ENCODE measurements at regions not wholly inside any gene's neighbourhood (a gene's known extent, or its start where the extent isn't known, plus 50 kb on each side); places are given as distances from the start of the nearest gene placed in this dataset.

- no peak for DNase-seq (ENCODE audit: low read depth in 4 of 4, low spot score in 1 of 4)
Measured at GRCh38 chr9:78857373-78858225, 560.7 kb downstream of the PSAT1 start.

- DNase-seq (ENCODE audit: low read depth in 4 of 4, low spot score in 1 of 4): no peak
Measured at GRCh38 chr9:78858266-78858665, 561.3 kb downstream of the PSAT1 start.

GRCh38 chr9:78860801-78861475 lies 564.0 kb downstream of the PSAT1 start:
- no peak for DNase-seq (ENCODE audit: low read depth in 4 of 4, low spot score in 1 of 4)

GRCh38 chr9:78863531-78863930 lies 566.6 kb downstream of the PSAT1 start:
- no peak for DNase-seq (ENCODE audit: low read depth in 4 of 4, low spot score in 1 of 4)

GRCh38 chr9:78865737-78866136 lies 568.8 kb downstream of the PSAT1 start:
- DNase-seq (ENCODE audit: low read depth in 4 of 4, low spot score in 1 of 4): no peak

- no peak for DNase-seq (ENCODE audit: low read depth in 4 of 4, low spot score in 1 of 4)
Measured at GRCh38 chr9:78866207-78867132, 569.5 kb downstream of the PSAT1 start.

GRCh38 chr9:78871086-78871451 lies 574.1 kb downstream of the PSAT1 start:
- no peak for DNase-seq (ENCODE audit: low read depth in 4 of 4, low spot score in 1 of 4)

GRCh38 chr9:78871452-78872331 lies 574.8 kb downstream of the PSAT1 start:
- no peak for DNase-seq (ENCODE audit: low read depth in 4 of 4, low spot score in 1 of 4)

- DNase-seq (ENCODE audit: low read depth in 4 of 4, low spot score in 1 of 4): no peak
Measured at GRCh38 chr9:78874061-78874460, 577.1 kb downstream of the PSAT1 start.

GRCh38 chr9:78879324-78880100 lies 582.6 kb downstream of the PSAT1 start:
- DNase-seq (ENCODE audit: low read depth in 4 of 4, low spot score in 1 of 4): no peak

- no peak for DNase-seq (ENCODE audit: low read depth in 4 of 4, low spot score in 1 of 4)
Measured at GRCh38 chr9:78881295-78881694, 584.4 kb downstream of the PSAT1 start.

- DNase-seq (ENCODE audit: low read depth in 4 of 4, low spot score in 1 of 4): no peak
Measured at GRCh38 chr9:78882481-78882880, 585.6 kb downstream of the PSAT1 start.

- no peak for DNase-seq (ENCODE audit: low read depth in 4 of 4, low spot score in 1 of 4)
Measured at GRCh38 chr9:78884611-78885150, 587.8 kb downstream of the PSAT1 start.

- no peak for DNase-seq (ENCODE audit: low read depth in 4 of 4, low spot score in 1 of 4)
Measured at GRCh38 chr9:78892182-78892581, 595.3 kb downstream of the PSAT1 start.

GRCh38 chr9:78892769-78893168 lies 595.8 kb downstream of the PSAT1 start:
- DNase-seq (ENCODE audit: low read depth in 4 of 4, low spot score in 1 of 4): no peak

GRCh38 chr9:78893774-78894401 lies 597.0 kb downstream of the PSAT1 start:
- DNase-seq (ENCODE audit: low read depth in 4 of 4, low spot score in 1 of 4): no peak

- no peak for DNase-seq (ENCODE audit: low read depth in 4 of 4, low spot score in 1 of 4)
Measured at GRCh38 chr9:78896479-78896878, 599.6 kb downstream of the PSAT1 start.

GRCh38 chr9:78898234-78898633 lies 601.3 kb downstream of the PSAT1 start:
- no peak for DNase-seq (ENCODE audit: low read depth in 4 of 4, low spot score in 1 of 4)

GRCh38 chr9:78899006-78899405 lies 602.1 kb downstream of the PSAT1 start:
- no peak for DNase-seq (ENCODE audit: low read depth in 4 of 4, low spot score in 1 of 4)

All from stimulated activated CD4-positive, alpha-beta T cell treated with anti-CD3 and anti-CD28 coated beads, Interleukin-1b, Interleukin-23, amount 100 ng/mL, for 24 hours (primary cell).